Activated CD4-positive, alpha-beta T cell treated with anti-CD3 and anti-CD28 coated beads, Interleukin-2, amount 10 ng/mL, durations not matched to agents 24 days and 14 days (primary cell): ENCODE measurements at regions not wholly inside any gene's neighbourhood (a gene's known extent, or its start where the extent isn't known, plus 50 kb on each side); places are given as distances from the start of the nearest gene placed in this dataset.

ENCODE experiments used
- DNase-seq: peaks from one replicate; pipeline ENCODE4 v3.0.0; 2022
- H3K27ac Mint-ChIP-seq: one replicate; pipeline ENCODE4 v1.8.0; 2022; ENCODE audit warnings: mild to moderate bottlenecking, mixed read lengths
- H3K27me3 Mint-ChIP-seq: one replicate; pipeline ENCODE4 v1.8.0; 2022; ENCODE audit warnings: mixed read lengths
- H3K36me3 Mint-ChIP-seq: one replicate; pipeline ENCODE4 v1.8.0; 2022; ENCODE audit warnings: low read depth, mild to moderate bottlenecking, mixed read lengths
- H3K4me1 Mint-ChIP-seq: one replicate; pipeline ENCODE4 v1.8.0; 2021; ENCODE audit warnings: mixed read lengths
- H3K4me3 Mint-ChIP-seq: one replicate; pipeline ENCODE4 v1.8.0; 2022; ENCODE audit warnings: mild to moderate bottlenecking, moderate library complexity, mixed read lengths
- H3K9me3 Mint-ChIP-seq: one replicate; pipeline ENCODE4 v1.8.0; 2021; ENCODE audit warnings: mixed read lengths
- intact Hi-C: fragments of 100-400 bp; cut with micrococcal nuclease; formaldehyde crosslinking; loops from one replicate; pipeline ENCODE4 v1.15.1; 2023

DNA sequence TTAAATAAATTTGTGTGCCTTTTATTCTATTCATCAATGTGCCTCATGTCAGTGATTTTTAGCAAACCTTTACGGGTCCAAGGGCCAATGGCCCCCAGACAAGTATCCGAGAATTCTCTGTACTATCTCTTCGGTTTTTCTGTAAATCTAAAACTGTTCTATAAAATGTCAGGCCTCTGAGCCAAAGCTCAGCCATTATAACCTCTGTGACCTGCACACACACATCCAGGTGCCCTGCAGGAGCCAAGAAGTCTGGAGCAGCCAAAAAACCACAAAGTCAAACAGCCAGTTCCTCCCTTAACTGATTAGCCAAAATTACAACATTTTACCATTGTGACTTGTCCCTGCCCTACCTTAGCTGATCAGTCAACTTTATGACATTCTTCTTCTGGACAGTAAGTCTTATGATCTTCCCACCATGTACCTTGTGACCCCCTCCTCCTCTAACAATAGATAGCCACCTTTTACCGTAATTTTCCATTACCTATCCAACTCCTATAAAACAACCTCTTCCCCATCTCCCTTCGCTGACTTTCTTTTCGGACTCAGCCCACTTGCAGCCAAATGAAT is 363.8 kb downstream of the SEMA3D start:
- H3K27me3 Mint-ChIP-seq: no peaks in the 10 kb centered on the region
- no peaks in the 10 kb centered on the region for H3K4me1 Mint-ChIP-seq
- H3K27ac Mint-ChIP-seq: no peak overlapping the region
- no peaks in the 10 kb centered on the region for H3K36me3 Mint-ChIP-seq
- H3K9me3 Mint-ChIP-seq: no peaks in the 10 kb centered on the region
- no peak overlapping the region for H3K4me3 Mint-ChIP-seq
- no peak for DNase-seq
- intact Hi-C loops: no loop called here

DNA sequence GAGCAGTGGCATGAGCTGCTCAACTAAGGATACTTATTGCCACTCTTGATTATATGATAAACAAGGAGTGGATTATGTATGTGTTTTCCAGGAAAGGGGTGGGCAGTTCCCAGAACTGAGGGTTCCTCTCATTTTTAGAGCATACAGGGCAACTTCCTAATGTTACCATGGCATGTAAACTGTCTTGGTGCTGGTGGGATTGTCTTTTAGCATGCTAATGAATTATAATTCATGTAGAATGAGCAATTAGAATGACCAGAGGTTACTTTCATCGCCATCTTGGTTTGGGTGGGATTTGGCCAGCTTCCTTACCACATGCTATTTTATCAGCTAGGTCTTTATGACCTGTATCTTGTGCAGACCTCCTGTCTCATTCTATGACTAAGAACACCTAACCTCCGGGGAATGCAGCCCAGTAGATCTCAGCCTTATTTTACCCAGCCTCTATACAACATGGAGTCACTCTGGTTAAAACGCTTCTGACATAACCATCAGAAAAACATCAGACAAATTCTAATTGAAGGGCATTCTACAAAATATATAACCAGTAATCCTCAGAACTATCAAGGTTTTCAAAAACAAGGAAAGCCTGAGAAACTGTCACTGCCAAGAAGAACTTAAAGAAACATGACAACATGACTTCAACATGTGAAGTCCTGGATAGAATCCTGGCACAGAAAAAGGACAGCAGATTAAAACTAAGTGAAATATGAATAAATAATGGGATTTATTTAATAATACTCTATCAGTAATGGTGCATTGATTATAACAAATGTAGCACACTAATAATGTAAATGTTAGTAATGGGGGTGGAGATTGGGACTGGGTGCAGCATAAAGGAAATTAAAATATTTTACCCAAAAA is 365.0 kb downstream of the SEMA3D start:
- no peak for DNase-seq
- Mint-ChIP-seq H3K4me1 (no peaks in the 10 kb centered on the region), H3K27me3 (no peaks in the 10 kb centered on the region), H3K9me3 (no peaks in the 10 kb centered on the region), H3K4me3 (no peak overlapping the region), H3K27ac (no peak overlapping the region), H3K36me3 (no peaks in the 10 kb centered on the region)
- intact Hi-C loops: no loop called here

DNA sequence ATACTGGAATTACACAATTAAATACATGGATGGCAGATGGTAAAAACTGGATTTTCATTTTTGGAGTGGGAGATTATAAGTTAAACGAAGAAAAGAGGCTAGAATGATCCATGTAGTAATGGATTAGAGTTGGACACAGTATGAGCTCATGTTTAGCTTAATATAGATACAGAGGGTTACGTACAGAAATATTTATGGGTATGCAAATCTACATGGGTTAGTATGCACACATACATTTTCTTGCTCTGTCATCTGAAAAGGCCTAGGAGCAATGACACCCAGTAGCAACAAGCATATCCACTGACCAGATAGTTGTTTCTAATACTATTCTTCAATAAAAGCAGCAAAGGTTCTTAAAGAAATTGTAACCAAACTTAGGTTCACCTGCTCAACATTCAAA is 366.4 kb downstream of the SEMA3D start:
- H3K36me3 Mint-ChIP-seq: no peaks in the 10 kb centered on the region
- no peaks in the 10 kb centered on the region for H3K9me3 Mint-ChIP-seq
- intact Hi-C loops: no loop called here
- H3K4me3 Mint-ChIP-seq: no peak overlapping the region
- no peaks in the 10 kb centered on the region for H3K27me3 Mint-ChIP-seq
- no peak for DNase-seq
- no peaks in the 10 kb centered on the region for H3K4me1 Mint-ChIP-seq
- H3K27ac Mint-ChIP-seq: no peak overlapping the region

DNA sequence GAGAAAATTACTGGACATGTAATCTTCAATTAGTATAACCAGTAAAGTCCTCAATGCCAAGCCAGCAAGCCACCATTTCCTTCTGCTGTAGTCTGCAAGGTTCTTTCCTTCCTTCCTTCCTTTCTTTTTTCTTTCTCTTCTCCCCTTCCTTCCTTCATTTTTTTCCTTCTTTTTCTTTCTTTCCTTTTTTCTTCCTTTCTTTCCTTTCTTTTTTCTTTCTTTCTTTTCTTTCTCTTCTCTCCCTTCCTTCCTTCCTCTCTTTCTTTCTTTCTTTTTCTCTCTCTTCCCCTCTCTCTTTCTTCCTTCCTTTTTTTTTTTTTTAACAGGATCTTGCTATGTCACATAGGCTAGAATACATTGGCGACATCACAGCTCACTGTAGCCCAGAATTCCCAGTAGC is 369.8 kb downstream of the SEMA3D start:
- Mint-ChIP-seq H3K9me3 (no peaks in the 10 kb centered on the region), H3K4me1 (no peaks in the 10 kb centered on the region), H3K27ac (no peak overlapping the region), H3K4me3 (no peak overlapping the region), H3K27me3 (no peaks in the 10 kb centered on the region), H3K36me3 (no peaks in the 10 kb centered on the region)
- no peak for DNase-seq
- intact Hi-C loops: no loop called here

DNA sequence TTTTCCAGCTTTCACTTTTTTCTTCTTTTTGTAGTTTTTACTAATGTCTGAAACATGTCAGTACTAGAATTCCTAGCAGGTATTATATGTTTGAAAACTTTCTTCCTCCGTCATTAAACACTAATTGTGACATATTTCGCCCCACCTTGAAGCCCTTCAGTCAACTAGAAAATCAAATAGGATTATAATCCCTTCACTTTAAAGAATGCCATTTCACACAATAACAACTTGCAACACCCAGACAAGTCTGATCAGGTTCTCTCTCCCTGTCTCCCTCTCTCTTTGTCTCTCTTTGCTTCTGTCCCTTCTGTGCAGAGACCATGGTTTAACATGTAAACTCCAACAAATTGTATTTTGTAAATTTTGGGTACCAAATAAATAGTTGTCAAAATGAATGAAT is 373.5 kb downstream of the SEMA3D start:
- no peaks in the 10 kb centered on the region for H3K9me3 Mint-ChIP-seq
- intact Hi-C loops: no loop called here

DNA sequence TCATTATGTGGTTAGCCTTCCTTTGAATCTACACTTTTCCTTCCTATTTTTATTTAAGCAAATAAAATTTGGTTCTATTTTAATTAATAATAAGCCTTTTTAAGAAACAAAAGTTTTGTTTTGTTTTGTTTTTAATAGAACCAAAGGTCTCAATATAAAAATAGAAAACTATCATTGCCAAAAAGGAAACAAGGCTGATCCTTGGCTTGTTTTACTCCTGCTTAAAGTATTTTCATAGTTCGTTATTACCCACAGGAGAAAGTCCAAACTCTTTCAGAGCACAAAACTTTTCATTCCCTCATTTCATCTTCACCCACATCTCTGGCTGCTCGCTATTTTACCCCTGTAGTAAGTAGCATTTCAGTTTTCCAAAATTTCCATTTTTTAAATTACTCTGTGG is 374.8 kb downstream of the SEMA3D start:
- Mint-ChIP-seq H3K36me3 (no peaks in the 10 kb centered on the region), H3K4me1 (no peaks in the 10 kb centered on the region), H3K4me3 (no peak overlapping the region), H3K27me3 (no peaks in the 10 kb centered on the region), H3K9me3 (no peaks in the 10 kb centered on the region), H3K27ac (no peak overlapping the region)
- DNase-seq: no peak
- intact Hi-C loops: no loop called here

More for the DNA sequence above, 373.5 kb downstream of the SEMA3D start:
- DNase-seq: no peak
- H3K4me3 Mint-ChIP-seq: no peak overlapping the region
- no peak overlapping the region for H3K27ac Mint-ChIP-seq
- H3K4me1 Mint-ChIP-seq: no peaks in the 10 kb centered on the region
- no peaks in the 10 kb centered on the region for H3K36me3 Mint-ChIP-seq
- no peaks in the 10 kb centered on the region for H3K27me3 Mint-ChIP-seq

DNA sequence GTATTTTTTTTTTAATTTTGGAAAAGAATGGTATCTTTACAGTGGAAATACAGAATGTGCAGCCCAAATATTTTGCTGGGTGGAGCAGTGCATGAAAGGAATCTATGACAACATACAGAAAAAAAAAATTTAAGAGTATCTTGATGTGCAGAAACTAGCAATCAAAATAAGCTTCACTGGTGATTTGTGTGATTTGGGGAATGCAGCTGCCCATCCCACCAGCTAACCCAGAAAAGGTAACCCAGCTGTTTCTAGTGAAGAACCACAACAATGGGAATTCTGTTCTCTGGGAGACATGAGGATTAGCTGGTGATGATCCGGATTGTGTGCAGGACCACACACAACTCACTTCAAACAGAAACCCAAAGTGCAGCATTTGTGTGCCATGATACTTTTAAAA is 375.5 kb downstream of the SEMA3D start:
- Mint-ChIP-seq H3K27ac (no peak overlapping the region), H3K27me3 (no peaks in the 10 kb centered on the region), H3K36me3 (no peaks in the 10 kb centered on the region), H3K4me3 (no peak overlapping the region), H3K9me3 (no peaks in the 10 kb centered on the region), H3K4me1 (no peaks in the 10 kb centered on the region)
- intact Hi-C loops: no loop called here
- DNase-seq: no peak

DNA sequence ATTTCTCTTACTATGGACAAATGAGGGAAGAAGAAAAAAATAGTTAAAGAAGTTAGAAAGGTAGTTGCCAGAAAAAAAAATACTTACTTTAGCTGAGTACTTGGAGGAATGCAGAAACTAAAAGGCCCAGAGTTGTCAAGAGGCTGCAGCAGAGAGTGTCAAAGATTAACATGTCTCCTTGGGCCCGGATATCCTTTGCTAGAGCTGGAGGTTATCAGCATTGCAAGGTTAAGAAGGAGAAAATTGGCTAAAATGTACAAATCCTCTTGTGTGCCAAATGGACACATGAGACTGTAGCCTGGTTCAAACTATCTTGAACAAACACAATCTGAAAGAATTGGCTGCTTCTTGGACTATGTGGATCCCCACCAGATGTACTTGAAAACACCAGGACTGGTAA is 377.0 kb downstream of the SEMA3D start:
- no peak overlapping the region for H3K4me3 Mint-ChIP-seq
- H3K36me3 Mint-ChIP-seq: no peaks in the 10 kb centered on the region
- no peaks in the 10 kb centered on the region for H3K9me3 Mint-ChIP-seq
- H3K4me1 Mint-ChIP-seq: no peaks in the 10 kb centered on the region
- DNase-seq: no peak
- intact Hi-C loops: no loop called here
- no peaks in the 10 kb centered on the region for H3K27me3 Mint-ChIP-seq
- no peak overlapping the region for H3K27ac Mint-ChIP-seq

DNA sequence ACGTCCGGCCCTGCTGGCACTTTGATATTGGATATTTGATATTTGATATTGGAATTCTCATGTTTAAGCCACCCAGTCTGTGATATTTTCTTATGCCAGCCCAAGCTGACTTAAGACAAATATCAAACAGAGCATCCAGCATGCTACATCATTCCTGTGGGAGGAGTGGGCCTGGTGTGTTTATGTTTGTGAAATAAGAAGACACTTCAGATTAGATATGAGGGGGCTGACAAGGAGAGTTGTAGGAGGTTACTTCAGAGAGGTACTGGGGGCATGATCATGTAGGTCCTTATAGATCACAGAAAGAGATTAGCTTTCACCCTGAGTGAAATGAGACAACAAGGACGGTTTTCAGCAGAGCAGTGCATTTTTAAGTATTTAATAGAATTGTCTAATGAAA is 382.9 kb downstream of the SEMA3D start:
- intact Hi-C loops: no loop called here
- DNase-seq: no peak
- Mint-ChIP-seq H3K27me3 (no peaks in the 10 kb centered on the region), H3K4me1 (no peaks in the 10 kb centered on the region), H3K9me3 (no peaks in the 10 kb centered on the region), H3K27ac (no peak overlapping the region), H3K4me3 (no peak overlapping the region), H3K36me3 (no peaks in the 10 kb centered on the region)

DNA sequence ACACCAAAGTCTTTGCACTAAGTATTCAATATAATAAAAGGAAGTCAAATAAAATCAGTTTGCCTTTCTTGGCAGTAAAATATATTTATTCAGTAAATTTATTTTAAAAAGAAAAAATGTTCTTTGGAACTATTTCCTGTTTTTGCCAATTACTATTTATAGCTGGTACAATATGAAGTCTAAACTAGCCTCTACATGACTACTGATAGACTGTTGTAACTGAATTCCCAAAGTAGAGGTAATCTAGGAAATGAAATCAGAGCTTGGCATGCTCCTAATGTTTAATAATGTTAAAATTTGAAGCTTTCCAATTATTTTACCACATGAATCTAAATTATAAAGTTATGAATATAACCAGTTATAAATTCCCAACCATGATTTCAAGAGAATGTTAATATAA is 385.5 kb downstream of the SEMA3D start:
- H3K36me3 Mint-ChIP-seq: no peaks in the 10 kb centered on the region
- no peaks in the 10 kb centered on the region for H3K9me3 Mint-ChIP-seq
- intact Hi-C loops: no loop called here
- DNase-seq: no peak
- H3K4me1 Mint-ChIP-seq: no peaks in the 10 kb centered on the region
- no peak overlapping the region for H3K27ac Mint-ChIP-seq
- no peak overlapping the region for H3K4me3 Mint-ChIP-seq
- no peaks in the 10 kb centered on the region for H3K27me3 Mint-ChIP-seq

DNA sequence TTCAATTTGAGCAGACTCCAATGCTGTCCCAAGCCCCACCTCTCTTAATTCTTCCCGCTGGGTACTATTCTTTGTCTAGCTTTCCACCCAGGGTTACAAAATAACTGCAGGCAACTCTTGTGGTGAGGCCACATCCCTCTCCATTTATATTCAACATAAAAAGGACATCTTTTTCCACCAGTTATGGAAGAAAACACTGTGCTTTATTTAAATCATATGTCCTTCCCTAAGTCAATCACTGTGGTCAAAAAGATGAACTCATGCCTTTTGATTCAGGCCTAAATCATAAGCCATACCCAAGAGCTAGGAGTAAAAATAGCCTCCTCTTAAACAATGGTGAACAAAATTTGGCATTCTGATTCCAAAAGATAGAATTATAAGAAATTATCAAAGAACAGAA is 386.0 kb downstream of the SEMA3D start:
- intact Hi-C loops: no loop called here
- Mint-ChIP-seq H3K27me3 (no peaks in the 10 kb centered on the region), H3K4me3 (no peak overlapping the region), H3K36me3 (no peaks in the 10 kb centered on the region), H3K9me3 (no peaks in the 10 kb centered on the region), H3K4me1 (no peaks in the 10 kb centered on the region), H3K27ac (no peak overlapping the region)
- DNase-seq: no peak

DNA sequence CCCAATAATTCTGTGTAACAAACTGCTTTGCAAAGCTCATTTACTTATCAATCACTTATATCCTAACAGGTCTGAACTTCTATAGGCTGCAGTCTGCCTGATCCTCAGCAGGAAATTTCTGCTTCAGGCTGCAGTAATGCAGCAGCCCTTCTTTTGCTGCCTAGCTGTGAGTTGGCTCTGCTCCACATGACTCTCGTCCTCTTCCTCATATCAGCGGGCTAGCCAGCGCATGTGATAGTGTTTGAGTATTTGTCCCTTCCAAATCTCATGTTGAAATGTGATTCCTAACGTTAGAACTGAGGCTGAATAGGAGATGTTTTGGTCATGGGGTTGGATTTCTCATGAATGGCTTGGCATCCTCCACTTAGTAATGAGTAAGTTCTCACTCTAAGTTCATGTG is 387.8 kb downstream of the SEMA3D start:
- H3K36me3 Mint-ChIP-seq: no peaks in the 10 kb centered on the region
- no peak overlapping the region for H3K4me3 Mint-ChIP-seq
- no peaks in the 10 kb centered on the region for H3K4me1 Mint-ChIP-seq
- intact Hi-C loops: no loop called here
- H3K27ac Mint-ChIP-seq: no peak overlapping the region
- no peak for DNase-seq
- no peaks in the 10 kb centered on the region for H3K27me3 Mint-ChIP-seq
- H3K9me3 Mint-ChIP-seq: no peaks in the 10 kb centered on the region

DNA sequence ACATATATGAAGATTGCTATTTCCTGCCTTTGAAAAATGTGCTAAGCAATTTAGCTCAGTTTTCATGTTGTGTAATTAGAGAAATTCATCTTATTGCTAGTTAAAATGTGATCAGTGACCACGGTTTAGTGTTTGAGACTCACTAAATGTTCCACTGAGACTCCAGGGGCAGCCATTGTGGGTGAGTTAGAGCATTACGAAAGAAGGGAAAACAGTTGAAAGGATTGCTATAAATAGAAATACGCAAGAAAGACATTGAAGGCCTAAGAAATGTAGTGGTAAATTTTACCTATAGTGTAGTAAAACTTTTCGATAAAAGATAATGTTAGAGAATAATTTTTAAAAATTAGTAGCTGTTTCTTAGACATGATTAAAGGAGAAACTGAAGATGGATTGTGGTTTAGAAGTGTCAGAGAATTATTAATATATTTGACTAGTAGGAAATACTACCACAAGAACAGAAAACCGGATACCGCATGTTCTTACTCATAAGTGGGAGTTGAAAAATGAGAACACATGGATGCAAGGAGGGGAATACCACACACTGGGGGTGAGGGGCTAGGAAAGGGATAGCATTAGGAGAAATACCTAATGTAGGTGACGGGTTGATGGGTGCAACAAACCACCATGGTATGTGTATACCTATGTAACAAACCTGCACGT is 394.5 kb downstream of the SEMA3D start:
- intact Hi-C loops: no loop called here
- no peaks in the 10 kb centered on the region for H3K4me1 Mint-ChIP-seq

DNA sequence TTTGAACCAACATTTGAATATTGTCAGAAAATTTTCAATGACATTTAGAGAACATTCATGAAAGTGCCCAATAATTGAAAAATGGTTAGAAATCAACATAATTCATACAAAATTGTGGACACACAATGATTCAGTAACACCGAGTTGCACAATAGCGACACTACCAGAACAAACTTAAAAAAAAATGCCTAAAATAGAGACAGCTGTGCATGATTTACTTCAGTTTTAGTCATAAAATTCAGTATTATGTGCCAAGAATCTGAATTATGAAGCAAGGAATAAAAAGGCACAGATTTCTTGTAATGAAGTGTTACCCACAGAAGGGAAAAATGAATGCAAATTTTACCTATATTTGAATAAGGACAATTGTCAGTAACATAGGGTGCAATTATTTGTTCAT is 396.0 kb downstream of the SEMA3D start:
- no peaks in the 10 kb centered on the region for H3K36me3 Mint-ChIP-seq
- no peak overlapping the region for H3K4me3 Mint-ChIP-seq
- H3K4me1 Mint-ChIP-seq: no peaks in the 10 kb centered on the region
- intact Hi-C loops: no loop called here
- no peak overlapping the region for H3K27ac Mint-ChIP-seq
- no peak for DNase-seq
- H3K9me3 Mint-ChIP-seq: no peaks in the 10 kb centered on the region
- no peaks in the 10 kb centered on the region for H3K27me3 Mint-ChIP-seq

More for the DNA sequence above, 394.5 kb downstream of the SEMA3D start:
- no peaks in the 10 kb centered on the region for H3K9me3 Mint-ChIP-seq
- no peaks in the 10 kb centered on the region for H3K36me3 Mint-ChIP-seq
- H3K4me3 Mint-ChIP-seq: no peak overlapping the region
- no peaks in the 10 kb centered on the region for H3K27me3 Mint-ChIP-seq
- no peak overlapping the region for H3K27ac Mint-ChIP-seq
- no peak for DNase-seq
